Pancreas (tissue), 10 donors: ENCODE measurements at regions not wholly inside any gene's neighbourhood (a gene's known extent, or its start where the extent isn't known, plus 50 kb on each side); places are given as distances from the start of the nearest gene placed in this dataset.

Source experiments
- ATAC-seq, 4 donors: fragments of 200-7000 bp; cut with Tn5 transposase; one replicate each; pipeline versions ENCODE4 v1.8.0 to v1.9.1; 2020; ENCODE audit warnings: mild to moderate bottlenecking in 4 of 4, moderate library complexity in 4 of 4
- DNase-seq, 6 donors: peaks; one replicate each; pipeline ENCODE4 v3.0.0-alpha.2; 2020
- FAIRE-seq: peaks from 2 replicates; lab custom pipeline; 2012; peaks lifted over from hg19 to GRCh38; lab: Jason Lieb, UNC
- H3K27ac ChIP-seq, 4 donors: fragments of 200-600 bp; sonication (generic); 1 replicate in 3 of 4; 2 replicates in 1 of 4; pipeline versions ENCODE4 v1.5.0 to v1.8.0; 2020
- H3K27me3 ChIP-seq, 4 donors: fragments of 200-600 bp; one replicate each; pipeline ENCODE4 v1.8.0; 2021
- H3K36me3 ChIP-seq, 3 donors: fragments of 200-600 bp; sonication (generic) in 1 of 3; one replicate each; pipeline versions ENCODE4 v1.5.0 to v1.8.0; 2020 to 2021
- H3K4me1 ChIP-seq, 3 donors: fragments of 200-600 bp; one replicate each; pipeline ENCODE4 v1.8.0; 2021
- H3K4me3 ChIP-seq, 4 donors: fragments of 200-600 bp; sonication (generic) in 2 of 4; one replicate each; pipeline versions ENCODE4 v1.5.0 to v1.8.0; 2020 to 2021
- H3K9me3 ChIP-seq, 4 donors: fragments of 200-600 bp; one replicate each; pipeline ENCODE4 v1.8.0; 2021
- CTCF ChIP-seq, 4 donors: fragments of 200-600 bp; sonication (generic) in 3 of 4; IDR thresholded peaks; one replicate each; pipeline versions ENCODE4 v1.5.0 to v1.8.0; 2021; ENCODE audit warnings: antibody characterized with exemption in 4 of 4
- WGBS, 2 donors: extraction: QIAGEN DNeasy Blood & Tissue Kit; methylation state at CpG; one replicate each; pipeline ENCODE4 v1.1.7; 2013; 5-methylcytosine and 5-hydroxymethylcytosine counted together
- intact Hi-C, 3 donors: fragments of 100-400 bp; cut with DNase I; formaldehyde crosslinking; loops; one replicate each; pipeline versions ENCODE4 v1.11.1 to v1.14.2; 2022
- donor health status: healthy with polysubstance abuse.
- donor health status: DM: no; HTN: no; CAD: no; lungs with moderate emphysema.
- donor health status: DM: no; HTN: no; CAD: no.
- donor health status: control.
- donor health status: control.
- donor health status: Bipolar disorder and iron deficiency.
- donor health status: DM: yes; HTN: yes; CAD: no.
- donor health status: DM: no; HTN: no; CAD: no.
- donor health status: DM: no; HTN: no; CAD: no.
- donor health status: DM: yes; HTN: yes; CAD: no.

DNA sequence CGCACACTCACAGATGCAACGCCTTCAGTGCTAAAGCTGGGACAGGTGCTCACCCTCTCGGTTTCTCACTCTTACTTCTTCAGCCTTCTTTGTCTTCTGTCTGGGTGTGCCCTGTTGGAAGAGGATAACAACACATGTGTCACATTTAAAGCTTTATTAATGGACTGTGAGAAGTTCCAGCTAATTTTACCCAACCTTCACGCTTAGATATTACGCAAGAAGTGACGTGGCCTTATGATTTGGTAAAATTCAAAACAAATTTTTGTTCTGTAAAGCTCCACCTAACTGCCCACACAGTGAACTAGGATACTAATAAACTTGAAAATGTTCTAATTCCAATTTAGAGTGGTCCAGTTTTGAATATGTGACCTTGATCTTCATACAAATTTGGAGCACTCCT is 66.7 kb upstream of the LRCH1 start:
- DNase-seq (no peak), ATAC-seq (no peak), FAIRE-seq (no peak)
- 66 to 79% methylated on average over 6 of the region's 6 CpGs for WGBS, 2 donors
- TF ChIP-seq CTCF (IDR thresholded peaks at IDR 0.05): no peak
- Histone ChIP-seq H3K4me3 (no peak overlapping the region), H3K4me1 (no peaks in the 10 kb centered on the region), H3K36me3 (no peaks in the 10 kb centered on the region), H3K9me3 (no peaks in the 10 kb centered on the region), H3K27me3 (no peaks in the 10 kb centered on the region), H3K27ac (no peak overlapping the region)
- intact Hi-C loops: no loop called here

GRCh38 chr13:46484561-46484960 is 68.4 kb upstream of the LRCH1 start:
- no peak for ATAC-seq
- no peaks in the 10 kb centered on the region for H3K27me3 ChIP-seq
- no peak for TF ChIP-seq CTCF (IDR thresholded peaks at IDR 0.05)
- 68 to 69% methylated on average over 3 of the region's 3 CpGs for WGBS, 2 donors
- no peaks in the 10 kb centered on the region for H3K9me3 ChIP-seq
- no peak for FAIRE-seq
- no peaks in the 10 kb centered on the region for H3K36me3 ChIP-seq
- intact Hi-C loops: no loop called here
- H3K4me3 ChIP-seq: no peak overlapping the region
- no peak for DNase-seq
- H3K4me1 ChIP-seq: no peaks in the 10 kb centered on the region
- no peak overlapping the region for H3K27ac ChIP-seq

DNA sequence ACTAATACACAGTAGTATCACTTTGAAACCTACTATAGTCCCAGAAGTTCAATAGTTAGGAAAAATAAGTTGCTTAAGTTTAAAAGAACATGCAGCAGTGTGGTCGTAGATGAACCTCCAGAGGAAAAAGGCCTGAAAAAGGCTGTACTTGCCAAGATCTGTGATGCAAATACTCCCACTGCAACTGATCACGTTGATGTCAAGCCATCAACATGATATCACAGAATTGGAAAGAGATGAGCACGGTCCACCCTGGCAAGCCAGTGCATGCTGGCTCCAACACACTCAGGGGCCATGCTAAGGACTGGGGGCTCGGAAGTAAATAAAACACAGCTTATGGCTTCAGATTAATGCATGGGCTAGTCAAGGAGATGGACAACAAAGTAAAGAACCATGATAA is 71.8 kb upstream of the LRCH1 start:
- no peaks in the 10 kb centered on the region for H3K36me3 ChIP-seq
- ATAC-seq (no peak), DNase-seq (no peak), FAIRE-seq (no peak)
- H3K9me3 ChIP-seq: no peaks in the 10 kb centered on the region
- no peak for TF ChIP-seq CTCF (IDR thresholded peaks at IDR 0.05)
- H3K4me3 ChIP-seq: no peak overlapping the region
- WGBS, 2 donors: 59 to 61% methylated on average over 4 of the region's 4 CpGs
- no peak overlapping the region for H3K27ac ChIP-seq
- intact Hi-C loops: no loop called here
- no peaks in the 10 kb centered on the region for H3K4me1 ChIP-seq
- no peaks in the 10 kb centered on the region for H3K27me3 ChIP-seq

GRCh38 chr13:46480131-46480530 is 72.8 kb upstream of the LRCH1 start:
- Histone ChIP-seq H3K36me3 (no peaks in the 10 kb centered on the region), H3K4me3 (no peak overlapping the region), H3K27me3 (no peaks in the 10 kb centered on the region), H3K4me1 (no peaks in the 10 kb centered on the region), H3K9me3 (no peaks in the 10 kb centered on the region), H3K27ac (no peak overlapping the region)
- no peak for TF ChIP-seq CTCF (IDR thresholded peaks at IDR 0.05)
- WGBS, 2 donors: 82 to 93% methylated on average over 5 of the region's 5 CpGs
- intact Hi-C loops: no loop called here
- FAIRE-seq (no peak), DNase-seq (no peak), ATAC-seq (no peak)

- TF ChIP-seq CTCF (IDR thresholded peaks at IDR 0.05): no peak
- no peaks in the 10 kb centered on the region for H3K4me1 ChIP-seq
- no peaks in the 10 kb centered on the region for H3K36me3 ChIP-seq
- no peaks in the 10 kb centered on the region for H3K9me3 ChIP-seq
- no peak for ATAC-seq
- intact Hi-C loops: no loop called here
- no peak overlapping the region for H3K27ac ChIP-seq
- no peak for DNase-seq
- 50 to 70% methylated on average over 1 of the region's 1 CpG for WGBS, 2 donors
- FAIRE-seq: no peak
- H3K4me3 ChIP-seq: no peak overlapping the region
- H3K27me3 ChIP-seq: no peaks in the 10 kb centered on the region
Observed at GRCh38 chr13:46479691-46480090, 73.3 kb upstream of the LRCH1 start.
